Neural cell (in vitro differentiated cells): ENCODE measurements at regions not wholly inside any gene's neighbourhood (a gene's known extent, or its start where the extent isn't known, plus 50 kb on each side); places are given as distances from the start of the nearest gene placed in this dataset.

ENCODE experiments used
- CTCF ChIP-seq: fragments of 450-650 bp; IDR thresholded peaks from 2 replicates; pipeline ENCODE4 v1.5.1; 2014; ENCODE audit warnings: antibody characterized with exemption, mild to moderate bottlenecking, moderate library complexity; ENCODE audit not compliant: poor library complexity, severe bottlenecking
- EP300 ChIP-seq: fragments of 450-650 bp; conservative IDR thresholded peaks from 2 replicates; pipeline ENCODE4 v1.6.1; 2014; ENCODE audit warnings: antibody characterized with exemption, mild to moderate bottlenecking, moderate library complexity; ENCODE audit not compliant: poor library complexity, severe bottlenecking
- EZH2 ChIP-seq: fragments of 200-600, 300-800 bp; shearing (Covaris generic), sonication (generic); IDR thresholded peaks from 2 replicates; pipeline ENCODE4 v1.6.1; 2014; ENCODE audit warnings: antibody characterized with exemption, low read length, borderline replicate concordance, mild to moderate bottlenecking; ENCODE audit not compliant: insufficient read depth, poor library complexity, severe bottlenecking
- MXI1 ChIP-seq: fragments of 450-650 bp; conservative IDR thresholded peaks from 2 replicates; pipeline ENCODE4 v1.6.1; 2014; ENCODE audit warnings: antibody characterized with exemption, mild to moderate bottlenecking; ENCODE audit not compliant: poor library complexity, severe bottlenecking
- POLR2AphosphoS5 ChIP-seq: IDR thresholded peaks from 2 replicates; pipeline ENCODE4 v1.6.1; 2012
- RAD21 ChIP-seq: fragments of 450-650 bp; conservative IDR thresholded peaks from 2 replicates; pipeline ENCODE4 v1.6.1; 2014; ENCODE audit warnings: antibody characterized with exemption, mild to moderate bottlenecking, moderate library complexity
- REST ChIP-seq: IDR thresholded peaks from 2 replicates; pipeline ENCODE4 v1.6.1; 2012; ENCODE audit warnings: borderline replicate concordance
- TAF1 ChIP-seq: IDR thresholded peaks from 2 replicates; pipeline ENCODE4 v1.6.1; 2012; ENCODE audit warnings: low read depth

- TF ChIP-seq EP300 (no peak), CTCF (no peak), TAF1 (no peak), MXI1 (no peak), RAD21 (no peak), POLR2AphosphoS5 (no peak), EZH2 (no peak), REST (no peak)
Observed at GRCh38 chr9:78521680-78522079, 224.8 kb downstream of the PSAT1 start.
